Endothelial cell (in vitro differentiated cells): ENCODE measurements at regions not wholly inside any gene's neighbourhood (a gene's known extent, or its start where the extent isn't known, plus 50 kb on each side); places are given as distances from the start of the nearest gene placed in this dataset.

ENCODE experiments used
- DNase-seq: peaks from one replicate; pipeline ENCODE4 v3.0.0; 2021; ENCODE audit warnings: low spot score
- H3K27ac Mint-ChIP-seq: one replicate; pipeline ENCODE4 v1.8.0; 2021; ENCODE audit warnings: mixed read lengths, inconsistent platforms; ENCODE audit not compliant: unreplicated experiment
- H3K27me3 Mint-ChIP-seq: one replicate; pipeline ENCODE4 v1.8.0; 2021; ENCODE audit warnings: mild to moderate bottlenecking, moderate library complexity, mixed read lengths, inconsistent platforms; ENCODE audit not compliant: unreplicated experiment
- H3K36me3 Mint-ChIP-seq: one replicate; pipeline ENCODE4 v1.8.0; 2021; ENCODE audit warnings: mild to moderate bottlenecking, low read depth, mixed read lengths, inconsistent platforms; ENCODE audit not compliant: unreplicated experiment
- H3K4me1 Mint-ChIP-seq: one replicate; pipeline ENCODE4 v1.8.0; 2021; ENCODE audit warnings: mild to moderate bottlenecking, mixed read lengths, inconsistent platforms; ENCODE audit not compliant: unreplicated experiment
- H3K4me3 Mint-ChIP-seq: one replicate; pipeline ENCODE4 v1.8.0; 2021; ENCODE audit warnings: mild to moderate bottlenecking, mixed read lengths, inconsistent platforms; ENCODE audit not compliant: unreplicated experiment
- H3K9me3 Mint-ChIP-seq: one replicate; pipeline ENCODE4 v1.8.0; 2021; ENCODE audit warnings: mixed read lengths, inconsistent platforms; ENCODE audit not compliant: unreplicated experiment
- TF ChIP-seq, protein P1 (sequence below): fragments of 200-600 bp; sonication (generic); IDR thresholded peaks from one replicate; pipeline ENCODE4 v1.5.0; 2021; ENCODE audit warnings: antibody characterized with exemption; ENCODE audit not compliant: unreplicated experiment

DNA sequence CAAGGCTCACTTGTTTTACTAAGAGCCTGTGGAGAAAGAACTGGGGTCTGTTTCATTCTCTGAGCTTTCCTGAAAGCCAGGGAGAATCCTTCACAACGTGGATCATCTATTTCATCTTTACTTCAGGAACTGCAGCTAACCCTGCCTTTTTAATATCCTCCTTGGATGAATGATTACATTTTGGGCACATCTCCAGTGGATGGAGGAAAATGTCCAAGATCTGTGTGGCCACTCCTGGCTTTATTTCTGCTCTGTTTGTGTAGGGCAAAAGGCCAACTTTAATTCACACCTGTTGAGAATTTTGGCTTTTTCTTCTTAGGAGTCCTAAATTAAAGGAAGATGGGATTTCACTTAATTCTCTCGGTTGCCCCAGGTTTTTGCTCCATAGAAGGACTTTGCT lies 69.5 kb upstream of the CACNA1E start:
- no peaks in the 10 kb centered on the region for H3K36me3 Mint-ChIP-seq
- DNase-seq, result no peak
- H3K4me1 Mint-ChIP-seq, result no peaks in the 10 kb centered on the region
- H3K27me3 Mint-ChIP-seq, result peaks cover 2% of the 10 kb centered on the region
- no peak overlapping the region for H3K27ac Mint-ChIP-seq
- H3K4me3 Mint-ChIP-seq, result no peak overlapping the region
- TF ChIP-seq, protein P1, sequence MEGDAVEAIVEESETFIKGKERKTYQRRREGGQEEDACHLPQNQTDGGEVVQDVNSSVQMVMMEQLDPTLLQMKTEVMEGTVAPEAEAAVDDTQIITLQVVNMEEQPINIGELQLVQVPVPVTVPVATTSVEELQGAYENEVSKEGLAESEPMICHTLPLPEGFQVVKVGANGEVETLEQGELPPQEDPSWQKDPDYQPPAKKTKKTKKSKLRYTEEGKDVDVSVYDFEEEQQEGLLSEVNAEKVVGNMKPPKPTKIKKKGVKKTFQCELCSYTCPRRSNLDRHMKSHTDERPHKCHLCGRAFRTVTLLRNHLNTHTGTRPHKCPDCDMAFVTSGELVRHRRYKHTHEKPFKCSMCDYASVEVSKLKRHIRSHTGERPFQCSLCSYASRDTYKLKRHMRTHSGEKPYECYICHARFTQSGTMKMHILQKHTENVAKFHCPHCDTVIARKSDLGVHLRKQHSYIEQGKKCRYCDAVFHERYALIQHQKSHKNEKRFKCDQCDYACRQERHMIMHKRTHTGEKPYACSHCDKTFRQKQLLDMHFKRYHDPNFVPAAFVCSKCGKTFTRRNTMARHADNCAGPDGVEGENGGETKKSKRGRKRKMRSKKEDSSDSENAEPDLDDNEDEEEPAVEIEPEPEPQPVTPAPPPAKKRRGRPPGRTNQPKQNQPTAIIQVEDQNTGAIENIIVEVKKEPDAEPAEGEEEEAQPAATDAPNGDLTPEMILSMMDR, result no peak
- no peaks in the 10 kb centered on the region for H3K9me3 Mint-ChIP-seq

DNA sequence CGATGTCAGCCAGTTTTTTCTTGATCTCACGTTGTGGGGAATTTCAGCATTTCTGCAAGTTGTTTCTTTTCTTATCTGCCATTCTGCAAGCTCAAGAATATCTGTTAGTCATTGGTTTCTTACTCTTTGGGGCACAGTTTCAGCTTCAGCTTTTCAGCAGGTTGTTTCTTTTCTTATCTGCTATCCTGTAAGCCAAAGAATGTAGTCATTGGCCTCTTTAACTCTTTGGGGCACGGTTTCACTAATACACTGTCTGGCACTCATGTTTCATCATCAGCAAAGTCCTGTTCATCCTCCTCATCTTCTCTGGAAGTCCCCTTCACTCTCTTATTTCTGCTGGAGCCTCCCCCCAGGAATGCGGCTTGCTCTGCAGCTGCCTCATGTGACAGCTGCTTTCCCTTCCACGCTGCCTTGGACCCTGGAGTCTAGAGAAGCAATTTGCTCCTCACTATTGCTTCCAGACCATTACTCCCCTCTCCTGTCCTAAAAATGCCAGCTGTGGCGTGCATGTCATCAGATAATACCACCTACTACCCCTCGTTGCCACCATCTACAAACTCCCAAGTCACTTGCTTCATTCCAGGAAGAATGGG lies 67.0 kb upstream of the CACNA1E start:
- Mint-ChIP-seq H3K4me1 (no peaks in the 10 kb centered on the region), H3K9me3 (no peaks in the 10 kb centered on the region), H3K27me3 (peaks cover 2% of the 10 kb centered on the region), H3K36me3 (no peaks in the 10 kb centered on the region), H3K4me3 (no peak overlapping the region), H3K27ac (no peak overlapping the region)
- DNase-seq, result no peak
- TF ChIP-seq, protein P1, result no peak

DNA sequence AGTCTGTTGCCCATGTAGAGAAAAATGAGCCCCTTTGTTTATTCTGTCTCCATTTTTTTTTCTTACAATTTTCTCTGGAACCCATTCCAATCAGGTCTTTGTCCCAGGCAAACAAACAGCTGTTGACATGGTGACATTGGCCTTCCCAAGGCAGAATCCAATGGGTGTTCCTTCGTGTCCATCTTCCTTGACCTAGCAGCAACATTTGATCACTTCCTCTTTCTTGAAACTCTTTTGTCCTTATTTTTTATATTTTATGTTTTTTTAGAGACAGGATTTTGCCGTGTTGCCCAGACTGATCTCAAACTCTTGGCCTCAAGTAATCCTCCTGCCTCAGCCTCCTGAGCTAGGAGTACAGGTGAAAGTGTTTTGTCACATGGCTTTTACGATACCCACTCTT lies 65.4 kb upstream of the CACNA1E start:
- Mint-ChIP-seq H3K36me3 (no peaks in the 10 kb centered on the region), H3K27ac (no peak overlapping the region), H3K4me1 (no peaks in the 10 kb centered on the region), H3K27me3 (peaks cover 2% of the 10 kb centered on the region), H3K4me3 (no peak overlapping the region), H3K9me3 (no peaks in the 10 kb centered on the region)
- TF ChIP-seq, protein P1, result no peak
- DNase-seq, result no peak

DNA sequence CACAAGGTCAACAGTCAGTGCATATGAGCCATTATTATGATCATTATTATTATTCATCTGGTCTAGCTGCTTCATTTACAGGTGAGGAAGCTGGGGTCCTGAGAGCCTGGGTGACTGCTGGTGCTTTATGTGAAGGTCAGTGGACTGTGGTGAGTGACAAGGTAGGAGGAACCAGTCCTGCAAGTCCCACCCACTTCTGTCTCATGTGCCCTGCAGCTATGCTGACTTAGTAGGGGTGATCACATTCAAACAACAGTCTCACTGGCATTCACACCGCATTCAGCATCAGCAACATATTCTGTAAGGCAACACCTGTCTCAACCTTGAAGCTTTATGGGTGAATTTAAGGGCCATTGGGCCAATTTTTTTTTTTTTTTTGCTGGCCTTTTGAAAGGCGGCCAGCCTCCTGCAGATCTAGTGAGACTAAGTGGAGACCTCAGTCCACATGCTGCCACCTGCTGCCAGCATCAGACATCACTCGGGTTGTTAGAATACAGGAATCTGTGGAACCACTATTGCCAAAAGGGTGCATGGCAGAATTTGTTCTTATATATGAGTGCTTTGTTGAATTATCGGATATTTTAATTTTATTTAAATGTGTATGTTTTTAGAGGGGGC lies 59.9 kb upstream of the CACNA1E start:
- peak; percentile 64 for DNase-seq
- TF ChIP-seq, protein P1, result peak; percentile 29
- Mint-ChIP-seq H3K4me1 (no peaks in the 10 kb centered on the region), H3K9me3 (no peaks in the 10 kb centered on the region), H3K27me3 (no peaks in the 10 kb centered on the region), H3K27ac (no peak overlapping the region), H3K4me3 (no peak overlapping the region), H3K36me3 (no peaks in the 10 kb centered on the region)

DNA sequence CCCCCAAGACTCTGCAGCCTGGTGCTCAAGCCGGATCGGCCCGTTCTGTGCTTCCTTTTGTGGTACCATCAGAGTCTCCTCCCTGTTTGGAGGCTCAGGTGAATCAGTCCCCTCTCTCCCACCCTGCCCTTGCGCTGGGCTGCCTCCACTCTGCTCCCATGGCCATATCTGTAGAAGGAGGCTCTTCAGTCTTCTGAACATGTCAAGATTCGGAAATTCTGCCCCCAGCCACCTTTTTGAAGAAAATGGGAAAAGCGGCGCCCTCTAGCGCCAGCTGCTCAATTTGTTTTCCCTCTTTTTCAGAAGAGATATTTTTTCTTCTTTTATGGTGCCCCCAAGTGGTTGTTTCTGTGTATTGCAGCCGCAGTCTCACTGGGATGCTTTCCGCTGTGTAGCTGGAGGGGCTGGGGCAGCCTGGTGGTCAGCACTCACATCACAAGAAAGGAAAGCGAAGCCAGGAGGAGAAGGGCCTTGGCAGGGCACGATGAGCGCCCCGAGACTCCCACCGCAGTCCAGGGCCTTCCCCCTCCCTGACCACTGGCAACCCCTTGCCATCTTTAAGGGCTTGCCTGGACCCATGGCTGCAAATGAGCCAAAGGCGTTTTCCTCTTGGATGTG lies 58.4 kb upstream of the CACNA1E start:
- Mint-ChIP-seq H3K4me1 (no peaks in the 10 kb centered on the region), H3K9me3 (no peaks in the 10 kb centered on the region)

More for the DNA sequence above, 58.4 kb upstream of the CACNA1E start:
- Mint-ChIP-seq H3K27ac (no peak overlapping the region), H3K27me3 (no peaks in the 10 kb centered on the region), H3K4me3 (no peak overlapping the region), H3K36me3 (no peaks in the 10 kb centered on the region)
- peak; percentile 91 for DNase-seq
- TF ChIP-seq, protein P1, result peak; percentile 100
